GM12878 (cell line): ENCODE measurements at regions not wholly inside any gene's neighbourhood (a gene's known extent, or its start where the extent isn't known, plus 50 kb on each side); places are given as distances from the start of the nearest gene placed in this dataset.

Source experiments
- ATAC-seq: fragments of 200-7000 bp; cut with Tn5 transposase; 3 replicates; pipeline ENCODE4 v1.9.1; 2020; ENCODE audit warnings: mild to moderate bottlenecking, moderate library complexity
- BruUV-seq: library from RNA; stranded (reverse); fragments of 400-500 nt; replicated peaks from 2 replicates; lab custom pipeline; 2021; lab: Mats Ljungman, UMichigan
- CTCF ChIA-PET: fragments of 300-600 bp; sonication (Branson Sonifier 250); formaldehyde crosslinking; extraction: SDS; loops from one replicate; lab custom pipeline; 2021; ENCODE audit warnings: inconsistent platforms; lab: Yijun Ruan, JAX
- POLR2A ChIA-PET: fragments of 350-600 bp; formaldehyde crosslinking; extraction: SDS; loops from one replicate; lab custom pipeline; 2021; ENCODE audit warnings: inconsistent platforms; lab: Charles Lee
- RAD21 ChIA-PET: fragments of 300-600 bp; sonication (Branson Sonifier 250); formaldehyde crosslinking; loops from one replicate; lab custom pipeline; 2023; ENCODE audit warnings: antibody characterized with exemption; ENCODE audit not compliant: unreplicated experiment; lab: Charles Lee
- SMC1A ChIA-PET: fragments of 300-600 bp; sonication (Branson Sonifier 250); formaldehyde crosslinking; loops from one replicate; lab custom pipeline; 2023; ENCODE audit not compliant: unreplicated experiment, uncharacterized antibody; lab: Charles Lee
- DNase-seq: peaks from one replicate; pipeline ENCODE4 v3.0.0-alpha.2; 2011; ENCODE audit warnings: low read depth, low spot score
- FAIRE-seq: peaks from 3 replicates; lab custom pipeline; 2011; peaks lifted over from hg19 to GRCh38; lab: Jason Lieb, UNC
- H2AFZ ChIP-seq: 2 replicates; pipeline ENCODE4 v1.6.0; 2011; ENCODE audit warnings: low read depth, low read length, control low read depth; ENCODE audit not compliant: control insufficient read depth
- H3K27ac ChIP-seq: 2 replicates; pipeline ENCODE4 v1.5.1; 2011; ENCODE audit warnings: control low read depth; ENCODE audit not compliant: control insufficient read depth, insufficient read depth
- H3K27me3 ChIP-seq, 2 experiments: replicated peaks in 1 of 2; 2 replicates each; pipeline versions ENCODE4 v1.6.0 to v1.6.1; 2011; ENCODE audit warnings: low read length in 1 of 2; ENCODE audit not compliant: control insufficient read depth in 2 of 2, insufficient read depth in 2 of 2
- H3K36me3 ChIP-seq, 2 experiments: 2 replicates each; pipeline ENCODE4 v1.5.1; 2011; ENCODE audit warnings: low read length in 1 of 2; ENCODE audit not compliant: control insufficient read depth in 2 of 2, insufficient read depth in 2 of 2
- H3K4me1 ChIP-seq: 2 replicates; pipeline ENCODE4 v1.6.1; 2011; ENCODE audit warnings: mild to moderate bottlenecking, low read length, moderate library complexity, mixed read lengths; ENCODE audit not compliant: control insufficient read depth, insufficient read depth
- H3K4me2 ChIP-seq: 2 replicates; pipeline ENCODE4 v1.6.0; 2011; ENCODE audit warnings: control low read depth; ENCODE audit not compliant: control insufficient read depth, insufficient read depth
- H3K4me3 ChIP-seq: fragments of 200-600 bp; sonication (generic); 2 replicates; pipeline ENCODE4 v1.5.1; 2016
- H3K79me2 ChIP-seq: 2 replicates; pipeline ENCODE4 v1.6.0; 2011; ENCODE audit warnings: low read length; ENCODE audit not compliant: control insufficient read depth, insufficient read depth
- H3K9ac ChIP-seq: 2 replicates; pipeline ENCODE4 v1.8.0; 2011; ENCODE audit warnings: low read length, control low read depth, mixed read lengths; ENCODE audit not compliant: control insufficient read depth, insufficient read depth
- H3K9me3 ChIP-seq: replicated peaks from 3 replicates; pipeline ENCODE4 v1.5.1; 2011; ENCODE audit warnings: mild to moderate bottlenecking, low read length; ENCODE audit not compliant: control insufficient read depth, insufficient read depth
- H4K20me1 ChIP-seq: 2 replicates; pipeline ENCODE4 v1.6.0; 2011; ENCODE audit not compliant: control insufficient read depth, insufficient read depth
- CEBPB ChIP-seq, 2 experiments: fragments of 150-350 bp in 1 of 2; IDR thresholded peaks; 2 replicates each; pipeline ENCODE4 v1.6.1; 2012 to 2014; ENCODE audit warnings: low read depth in 2 of 2, low read length in 2 of 2, borderline replicate concordance in 1 of 2, inconsistent platforms in 1 of 2
- EZH2 ChIP-seq: IDR thresholded peaks from 2 replicates; pipeline ENCODE4 v1.6.1; 2012; ENCODE audit warnings: low read depth, mild to moderate bottlenecking, control low read depth, inconsistent platforms, low read length, borderline replicate concordance; ENCODE audit not compliant: control insufficient read depth
- IRF4 ChIP-seq: IDR thresholded peaks from 2 replicates; pipeline ENCODE4 v1.6.1; 2011; ENCODE audit warnings: low read depth, low read length
- NFXL1 ChIP-seq: fragments of 450-650 bp; IDR thresholded peaks from 2 replicates; pipeline ENCODE4 v1.6.1; 2017; ENCODE audit warnings: antibody characterized with exemption, mild to moderate bottlenecking, borderline replicate concordance
- NFYA ChIP-seq: IDR thresholded peaks from 2 replicates; pipeline ENCODE4 v1.6.1; 2011; ENCODE audit warnings: low read depth, mild to moderate bottlenecking, low read length, improper control_type of control experiment, borderline replicate concordance
- NR2C2 ChIP-seq: IDR thresholded peaks from 2 replicates; pipeline ENCODE4 v1.6.1; 2011; ENCODE audit warnings: borderline replicate concordance, low read depth; ENCODE audit not compliant: control insufficient read depth, insufficient read length
- POLR2A ChIP-seq: IDR thresholded peaks from 2 replicates; pipeline ENCODE4 v1.6.1; 2011; ENCODE audit warnings: low read depth, mild to moderate bottlenecking, low read length
- SIX5 ChIP-seq: IDR thresholded peaks from 2 replicates; pipeline ENCODE4 v1.6.1; 2011; ENCODE audit warnings: mild to moderate bottlenecking, low read depth, low read length, moderate library complexity; ENCODE audit not compliant: severe bottlenecking
- SMARCA5 ChIP-seq: fragments of 450-650 bp; IDR thresholded peaks from 2 replicates; pipeline ENCODE4 v1.6.1; 2017; ENCODE audit warnings: mild to moderate bottlenecking
- SMC3 ChIP-seq: IDR thresholded peaks from 2 replicates; pipeline ENCODE4 v1.6.1; 2011; ENCODE audit warnings: low read length, improper control_type of control experiment, borderline replicate concordance
- TARDBP ChIP-seq: IDR thresholded peaks from 2 replicates; pipeline ENCODE4 v1.6.1; 2016; ENCODE audit warnings: borderline replicate concordance
- ZNF217 ChIP-seq: fragments of 450-650 bp; IDR thresholded peaks from 2 replicates; pipeline ENCODE4 v1.6.1; 2017; ENCODE audit warnings: antibody characterized with exemption, mild to moderate bottlenecking
- in situ Hi-C: fragments of 300-500 bp; cut with MboI; formaldehyde crosslinking; loops from 9 replicates; pipeline ENCODE4 v1.14.3; 2018; ENCODE audit warnings: mixed read lengths
- intact Hi-C: fragments of 100-400 bp; cut with micrococcal nuclease; formaldehyde crosslinking; loops from one replicate; pipeline ENCODE4 v1.14.2; 2022; ENCODE audit not compliant: unreplicated experiment
- TF ChIP-seq, protein P1 (sequence below): fragments of 450-650 bp; IDR thresholded peaks from 2 replicates; pipeline ENCODE4 v1.6.1; 2016; ENCODE audit warnings: mild to moderate bottlenecking, moderate library complexity, borderline replicate concordance
- TF ChIP-seq, protein P2 (sequence below): IDR thresholded peaks from 2 replicates; pipeline ENCODE4 v1.6.1; 2011; ENCODE audit warnings: borderline replicate concordance, low read depth, mild to moderate bottlenecking, moderate library complexity, mixed read lengths, low read length; ENCODE audit not compliant: insufficient read depth; ENCODE audit errors: extremely low read length
- TF ChIP-seq, protein P3 (sequence below): fragments of 450-650 bp; formaldehyde crosslinking; IDR thresholded peaks from 2 replicates; pipeline ENCODE4 v1.4.0; 2020; ENCODE audit warnings: mild to moderate bottlenecking, moderate library complexity

DNA sequence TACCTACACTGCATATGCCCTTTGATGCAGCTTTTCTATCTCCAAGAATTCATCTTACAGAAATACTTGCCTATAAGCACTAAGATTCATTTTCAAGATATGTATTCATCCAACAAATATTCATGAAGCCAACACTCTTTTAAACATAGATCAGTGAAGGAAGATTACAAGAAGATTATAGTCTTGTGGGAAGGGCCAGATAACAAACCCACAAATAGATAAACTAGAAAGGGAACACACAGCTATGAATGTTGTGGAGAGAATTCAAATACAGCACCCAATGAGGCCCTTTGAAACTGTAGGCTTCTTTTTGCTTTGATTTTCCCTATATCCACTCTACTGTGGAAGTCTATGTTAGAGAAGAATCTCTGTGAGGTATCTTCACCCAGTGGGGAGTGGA is 186.7 kb upstream of the RBMS1 start:
- in situ Hi-C loops (no loop called here), intact Hi-C loops (no loop called here)
- ATAC-seq (no peak), FAIRE-seq (no peak), DNase-seq (no peak)
- H3K27me3 ChIP-seq = no peaks in the 10 kb centered on the region
- H3K79me2 ChIP-seq = no peaks in the 10 kb centered on the region
- no TSS peak for BruUV-seq
- H3K4me3 ChIP-seq = no peak overlapping the region
- no peak overlapping the region for H3K27ac ChIP-seq
- H3K4me2 ChIP-seq = no peak overlapping the region
- H3K4me1 ChIP-seq = no peaks in the 10 kb centered on the region
- H3K9me3 ChIP-seq = no peaks in the 10 kb centered on the region
- SMC1A ChIA-PET = interaction anchor here (1.0 kb wide), 1 partner anchor 326 kb away, joined by 3 read pairs; no protein-coding TSS in a partner anchor
- H2AFZ ChIP-seq = no peak overlapping the region
- POLR2A ChIA-PET = no interaction called here
- RAD21 ChIA-PET = no interaction called here
- no peak overlapping the region for H3K9ac ChIP-seq
- TF ChIP-seq EZH2 = no peak
- TF ChIP-seq IRF4 = no peak
- no peak for TF ChIP-seq SMC3
- TF ChIP-seq, protein P1, sequence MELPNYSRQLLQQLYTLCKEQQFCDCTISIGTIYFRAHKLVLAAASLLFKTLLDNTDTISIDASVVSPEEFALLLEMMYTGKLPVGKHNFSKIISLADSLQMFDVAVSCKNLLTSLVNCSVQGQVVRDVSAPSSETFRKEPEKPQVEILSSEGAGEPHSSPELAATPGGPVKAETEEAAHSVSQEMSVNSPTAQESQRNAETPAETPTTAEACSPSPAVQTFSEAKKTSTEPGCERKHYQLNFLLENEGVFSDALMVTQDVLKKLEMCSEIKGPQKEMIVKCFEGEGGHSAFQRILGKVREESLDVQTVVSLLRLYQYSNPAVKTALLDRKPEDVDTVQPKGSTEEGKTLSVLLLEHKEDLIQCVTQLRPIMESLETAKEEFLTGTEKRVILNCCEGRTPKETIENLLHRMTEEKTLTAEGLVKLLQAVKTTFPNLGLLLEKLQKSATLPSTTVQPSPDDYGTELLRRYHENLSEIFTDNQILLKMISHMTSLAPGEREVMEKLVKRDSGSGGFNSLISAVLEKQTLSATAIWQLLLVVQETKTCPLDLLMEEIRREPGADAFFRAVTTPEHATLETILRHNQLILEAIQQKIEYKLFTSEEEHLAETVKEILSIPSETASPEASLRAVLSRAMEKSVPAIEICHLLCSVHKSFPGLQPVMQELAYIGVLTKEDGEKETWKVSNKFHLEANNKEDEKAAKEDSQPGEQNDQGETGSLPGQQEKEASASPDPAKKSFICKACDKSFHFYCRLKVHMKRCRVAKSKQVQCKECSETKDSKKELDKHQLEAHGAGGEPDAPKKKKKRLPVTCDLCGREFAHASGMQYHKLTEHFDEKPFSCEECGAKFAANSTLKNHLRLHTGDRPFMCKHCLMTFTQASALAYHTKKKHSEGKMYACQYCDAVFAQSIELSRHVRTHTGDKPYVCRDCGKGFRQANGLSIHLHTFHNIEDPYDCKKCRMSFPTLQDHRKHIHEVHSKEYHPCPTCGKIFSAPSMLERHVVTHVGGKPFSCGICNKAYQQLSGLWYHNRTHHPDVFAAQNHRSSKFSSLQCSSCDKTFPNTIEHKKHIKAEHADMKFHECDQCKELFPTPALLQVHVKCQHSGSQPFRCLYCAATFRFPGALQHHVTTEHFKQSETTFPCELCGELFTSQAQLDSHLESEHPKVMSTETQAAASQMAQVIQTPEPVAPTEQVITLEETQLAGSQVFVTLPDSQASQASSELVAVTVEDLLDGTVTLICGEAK = no peak
- TF ChIP-seq, protein P2, sequence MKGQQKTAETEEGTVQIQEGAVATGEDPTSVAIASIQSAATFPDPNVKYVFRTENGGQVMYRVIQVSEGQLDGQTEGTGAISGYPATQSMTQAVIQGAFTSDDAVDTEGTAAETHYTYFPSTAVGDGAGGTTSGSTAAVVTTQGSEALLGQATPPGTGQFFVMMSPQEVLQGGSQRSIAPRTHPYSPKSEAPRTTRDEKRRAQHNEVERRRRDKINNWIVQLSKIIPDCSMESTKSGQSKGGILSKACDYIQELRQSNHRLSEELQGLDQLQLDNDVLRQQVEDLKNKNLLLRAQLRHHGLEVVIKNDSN = no peak
- TF ChIP-seq SIX5 = no peak
- no peak for TF ChIP-seq POLR2A
- TF ChIP-seq NR2C2 = no peak
- TF ChIP-seq, protein P3, sequence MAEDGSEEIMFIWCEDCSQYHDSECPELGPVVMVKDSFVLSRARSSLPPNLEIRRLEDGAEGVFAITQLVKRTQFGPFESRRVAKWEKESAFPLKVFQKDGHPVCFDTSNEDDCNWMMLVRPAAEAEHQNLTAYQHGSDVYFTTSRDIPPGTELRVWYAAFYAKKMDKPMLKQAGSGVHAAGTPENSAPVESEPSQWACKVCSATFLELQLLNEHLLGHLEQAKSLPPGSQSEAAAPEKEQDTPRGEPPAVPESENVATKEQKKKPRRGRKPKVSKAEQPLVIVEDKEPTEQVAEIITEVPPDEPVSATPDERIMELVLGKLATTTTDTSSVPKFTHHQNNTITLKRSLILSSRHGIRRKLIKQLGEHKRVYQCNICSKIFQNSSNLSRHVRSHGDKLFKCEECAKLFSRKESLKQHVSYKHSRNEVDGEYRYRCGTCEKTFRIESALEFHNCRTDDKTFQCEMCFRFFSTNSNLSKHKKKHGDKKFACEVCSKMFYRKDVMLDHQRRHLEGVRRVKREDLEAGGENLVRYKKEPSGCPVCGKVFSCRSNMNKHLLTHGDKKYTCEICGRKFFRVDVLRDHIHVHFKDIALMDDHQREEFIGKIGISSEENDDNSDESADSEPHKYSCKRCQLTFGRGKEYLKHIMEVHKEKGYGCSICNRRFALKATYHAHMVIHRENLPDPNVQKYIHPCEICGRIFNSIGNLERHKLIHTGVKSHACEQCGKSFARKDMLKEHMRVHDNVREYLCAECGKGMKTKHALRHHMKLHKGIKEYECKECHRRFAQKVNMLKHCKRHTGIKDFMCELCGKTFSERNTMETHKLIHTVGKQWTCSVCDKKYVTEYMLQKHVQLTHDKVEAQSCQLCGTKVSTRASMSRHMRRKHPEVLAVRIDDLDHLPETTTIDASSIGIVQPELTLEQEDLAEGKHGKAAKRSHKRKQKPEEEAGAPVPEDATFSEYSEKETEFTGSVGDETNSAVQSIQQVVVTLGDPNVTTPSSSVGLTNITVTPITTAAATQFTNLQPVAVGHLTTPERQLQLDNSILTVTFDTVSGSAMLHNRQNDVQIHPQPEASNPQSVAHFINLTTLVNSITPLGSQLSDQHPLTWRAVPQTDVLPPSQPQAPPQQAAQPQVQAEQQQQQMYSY = no peak
- TF ChIP-seq NFXL1 = no peak
- TF ChIP-seq CEBPB (IDR thresholded peaks at IDR 0.05; ENCODE audit: borderline replicate concordance in 1 of 2, low read depth in 2 of 2, low read length in 2 of 2) = no peak
- TF ChIP-seq SMARCA5 = no peak
- TF ChIP-seq NFYA = no peak
- TF ChIP-seq TARDBP = no peak
- TF ChIP-seq ZNF217 = no peak
- no peaks in the 10 kb centered on the region for H4K20me1 ChIP-seq
- H3K36me3 ChIP-seq = no peaks in the 10 kb centered on the region
- CTCF ChIA-PET = no interaction called here
